ENCODE measurements at regions not wholly inside any gene's neighbourhood (a gene's known extent, or its start where the extent isn't known, plus 50 kb on each side); places are given as distances from the start of the nearest gene placed in this dataset.

- H3K27ac Mint-ChIP-seq, result no peak overlapping the region
- 100% methylated on average over 1 of the region's 2 CpGs for WGBS (ENCODE audit: insufficient coverage)
- H4K20me1 ChIP-seq (ENCODE audit: insufficient read depth, low read length), result no peaks in the 10 kb centered on the region
- no peak for DNase-seq
- TF ChIP-seq CTCF (IDR thresholded peaks at IDR 0.05), result no peak
- H3K4me1 Mint-ChIP-seq, result no peaks in the 10 kb centered on the region
- H3K79me2 ChIP-seq (ENCODE audit: insufficient read depth, low read length), result no peaks in the 10 kb centered on the region
- H3K27me3 Mint-ChIP-seq (ENCODE audit: low read depth in 3 of 3), result peaks cover 0 to 3% (median 1%) of the 10 kb centered on the region in 3 donors
- no peak overlapping the region for H3K27ac ChIP-seq (ENCODE audit: low read depth in 1 of 2, low read length in 2 of 2)
- no peak overlapping the region for H3K4me2 ChIP-seq (replicated peaks; ENCODE audit: extremely low read depth, low read length, poor library complexity, severe bottlenecking)
- no peak overlapping the region for H3K4me3 ChIP-seq (replicated peaks in 1 of 3; ENCODE audit: low read depth in 2 of 3, low read length in 3 of 3)
- H3K4me1 ChIP-seq (ENCODE audit: control insufficient read depth in 1 of 2, insufficient read depth in 2 of 2, low read length in 2 of 2), result no peaks in the 10 kb centered on the region
- H3K9me3 Mint-ChIP-seq, result peaks cover 0 to 4% (median 2%) of the 10 kb centered on the region in 7 donors
- no peak overlapping the region for H2AFZ ChIP-seq (ENCODE audit: insufficient read depth, low read depth, low read length, poor library complexity, severe bottlenecking)
- no peak overlapping the region for H3K9ac ChIP-seq (ENCODE audit: insufficient read depth, low read length, poor library complexity, severe bottlenecking)
- H3K4me3 Mint-ChIP-seq, result no peak overlapping the region
- no peaks in the 10 kb centered on the region for H3K36me3 Mint-ChIP-seq
- no peaks in the 10 kb centered on the region for H3K27me3 ChIP-seq (ENCODE audit: control insufficient read depth in 2 of 2, insufficient read depth in 2 of 2, low read length in 2 of 2)
- intact Hi-C loops (cut with micrococcal nuclease), result no loop called here
- H3K36me3 ChIP-seq (replicated peaks in 1 of 2; ENCODE audit: control insufficient read depth in 1 of 2, insufficient read depth in 2 of 2, low read length in 2 of 2), result no peaks in the 10 kb centered on the region
- H3K9me3 ChIP-seq (replicated peaks in 1 of 2; ENCODE audit: control insufficient read depth in 1 of 2, insufficient read depth in 1 of 2, low read length in 2 of 2), result no peaks in the 10 kb centered on the region
Observed at GRCh38 chr2:65813631-65814173, 381.3 kb upstream of the SPRED2 start.

GRCh38 chr2:65812887-65813286 lies 380.5 kb upstream of the SPRED2 start:
- Histone ChIP-seq H3K9me3 (replicated peaks in 1 of 2; ENCODE audit: control insufficient read depth in 1 of 2, insufficient read depth in 1 of 2, low read length in 2 of 2) (peaks cover 0 to 2% of the 10 kb centered on the region in 2 donors), H3K4me1 (ENCODE audit: control insufficient read depth in 1 of 2, insufficient read depth in 2 of 2, low read length in 2 of 2) (no peaks in the 10 kb centered on the region), H3K79me2 (ENCODE audit: insufficient read depth, low read length) (no peaks in the 10 kb centered on the region), H3K27ac (ENCODE audit: low read depth in 1 of 2, low read length in 2 of 2) (no peak overlapping the region), H3K4me3 (replicated peaks in 1 of 3; ENCODE audit: low read depth in 2 of 3, low read length in 3 of 3) (no peak overlapping the region), H3K36me3 (replicated peaks in 1 of 2; ENCODE audit: control insufficient read depth in 1 of 2, insufficient read depth in 2 of 2, low read length in 2 of 2) (no peaks in the 10 kb centered on the region), H3K9ac (ENCODE audit: insufficient read depth, low read length, poor library complexity, severe bottlenecking) (no peak overlapping the region), H4K20me1 (ENCODE audit: insufficient read depth, low read length) (no peaks in the 10 kb centered on the region), H2AFZ (ENCODE audit: insufficient read depth, low read depth, low read length, poor library complexity, severe bottlenecking) (no peak overlapping the region), H3K4me2 (replicated peaks; ENCODE audit: extremely low read depth, low read length, poor library complexity, severe bottlenecking) (no peak overlapping the region), H3K27me3 (ENCODE audit: control insufficient read depth in 2 of 2, insufficient read depth in 2 of 2, low read length in 2 of 2) (no peaks in the 10 kb centered on the region)
- intact Hi-C loops (cut with micrococcal nuclease), result no loop called here
- Mint-ChIP-seq H3K4me1 (no peaks in the 10 kb centered on the region), H3K27me3 (ENCODE audit: low read depth in 3 of 3) (peaks cover 0 to 3% (median 1%) of the 10 kb centered on the region in 3 donors), H3K27ac (no peak overlapping the region), H3K4me3 (no peak overlapping the region), H3K36me3 (no peaks in the 10 kb centered on the region), H3K9me3 (peaks cover 0 to 6% (median 3%) of the 10 kb centered on the region in 7 donors)
- DNase-seq, result no peak
- WGBS (ENCODE audit: insufficient coverage), result no CpG with 5 or more reads among the region's 3 CpGs
- no peak for TF ChIP-seq CTCF (IDR thresholded peaks at IDR 0.05)

Data from CD14-positive monocyte (primary cell).